Activated CD8-positive, alpha-beta memory T cell treated with anti-CD3 and anti-CD28 coated beads, Interleukin-2, amount 10 ng/mL, durations not matched to agents 7 days and 5 days (primary cell): ENCODE measurements at regions not wholly inside any gene's neighbourhood (a gene's known extent, or its start where the extent isn't known, plus 50 kb on each side); places are given as distances from the start of the nearest gene placed in this dataset.

Experiments used
- ATAC-seq: fragments of 150-1000 bp; cut with Tn5 transposase; one replicate; pipeline ENCODE4 v1.10.0; 2021; ENCODE audit warnings: moderate library complexity
- CTCF ChIA-PET: fragments of 350-600 bp; sonication (Branson Sonifier 250); formaldehyde crosslinking; loops from one replicate; lab custom pipeline; 2021; ENCODE audit warnings: antibody characterized with exemption; lab: Charles Lee
- DNase-seq: peaks from one replicate; pipeline ENCODE4 v3.0.0-alpha.2; 2020
- H3K27ac Mint-ChIP-seq: one replicate; pipeline ENCODE4 v1.8.0; 2021; ENCODE audit warnings: mild to moderate bottlenecking, mixed read lengths
- H3K27me3 Mint-ChIP-seq: one replicate; pipeline ENCODE4 v1.8.0; 2021; ENCODE audit warnings: mixed read lengths
- H3K36me3 Mint-ChIP-seq: one replicate; pipeline ENCODE4 v1.8.0; 2021; ENCODE audit warnings: mild to moderate bottlenecking, mixed read lengths
- H3K4me1 Mint-ChIP-seq: one replicate; pipeline ENCODE4 v1.8.0; 2021; ENCODE audit warnings: mixed read lengths
- H3K4me3 Mint-ChIP-seq: one replicate; pipeline ENCODE4 v1.8.0; 2021; ENCODE audit warnings: mild to moderate bottlenecking, moderate library complexity, mixed read lengths
- H3K9me3 Mint-ChIP-seq: one replicate; pipeline ENCODE4 v1.8.0; 2022; ENCODE audit warnings: low read depth, mixed read lengths

DNA sequence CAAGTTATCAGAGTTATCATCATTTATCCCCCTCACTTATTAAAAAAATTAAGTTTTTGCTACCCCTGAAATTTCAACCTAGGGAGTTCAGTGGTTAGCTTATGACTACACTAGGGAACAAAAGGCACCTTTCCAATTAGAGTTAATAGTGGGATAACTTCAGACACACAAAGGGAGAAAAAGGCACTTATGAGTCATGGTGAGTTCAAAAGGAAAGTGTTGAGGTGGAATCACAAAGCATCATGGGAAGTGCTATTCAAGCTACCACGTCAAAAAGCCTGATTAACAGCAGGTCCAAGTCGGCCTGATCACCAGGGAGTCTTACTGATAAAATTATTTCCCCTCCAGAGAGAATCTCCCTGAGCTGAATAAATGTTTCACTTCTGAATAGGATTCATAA is 165.7 kb downstream of the C7orf25 start:
- ATAC-seq (no peak), DNase-seq (no peak)
- H3K9me3 Mint-ChIP-seq, result peaks cover 2% of the 10 kb centered on the region
- H3K36me3 Mint-ChIP-seq, result no peaks in the 10 kb centered on the region
- CTCF ChIA-PET, result no interaction called here
- no peaks in the 10 kb centered on the region for H3K4me1 Mint-ChIP-seq
- H3K27me3 Mint-ChIP-seq, result no peaks in the 10 kb centered on the region
- H3K4me3 Mint-ChIP-seq, result no peak overlapping the region
- no peak overlapping the region for H3K27ac Mint-ChIP-seq

DNA sequence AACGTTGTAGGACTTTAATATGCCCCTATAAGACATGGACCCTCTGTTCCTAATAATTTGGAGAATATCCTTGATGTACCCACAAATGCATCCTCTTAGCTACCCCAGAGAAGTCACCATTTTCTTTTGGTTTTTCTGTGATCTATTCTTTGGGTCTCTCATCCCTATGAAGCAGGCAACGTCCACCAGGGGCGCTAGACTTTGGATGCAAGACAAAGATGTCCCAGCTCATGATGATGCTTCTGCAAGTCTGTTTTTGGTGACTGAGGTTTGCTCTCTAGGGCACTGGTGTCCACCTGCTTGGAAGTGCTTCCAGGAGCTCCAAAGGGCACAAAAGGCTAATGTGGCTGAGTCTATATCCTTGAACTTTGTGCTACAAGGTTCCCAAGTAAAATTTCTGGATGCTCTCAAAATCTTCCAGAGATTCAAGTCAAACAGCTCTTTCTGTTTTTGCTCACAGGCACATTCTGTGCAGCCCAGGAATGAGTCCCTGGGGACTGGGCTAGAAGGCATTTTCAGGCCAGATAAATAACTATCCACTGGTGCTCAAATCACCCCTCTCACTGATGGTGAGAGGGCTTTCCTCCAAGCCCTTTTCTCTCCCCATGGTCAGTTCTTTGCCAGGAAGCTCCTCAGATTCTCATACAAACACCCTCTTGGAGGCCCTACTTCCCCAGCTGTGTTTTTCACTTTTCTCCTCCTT is 166.4 kb downstream of the C7orf25 start:
- CTCF ChIA-PET, result no interaction called here
- no peak overlapping the region for H3K4me3 Mint-ChIP-seq
- H3K9me3 Mint-ChIP-seq, result peaks cover 2% of the 10 kb centered on the region
- H3K27me3 Mint-ChIP-seq, result no peaks in the 10 kb centered on the region
- ATAC-seq (no peak), DNase-seq (peak; percentile 49)
- H3K27ac Mint-ChIP-seq, result no peak overlapping the region
- H3K4me1 Mint-ChIP-seq, result no peaks in the 10 kb centered on the region
- H3K36me3 Mint-ChIP-seq, result no peaks in the 10 kb centered on the region

- Mint-ChIP-seq H3K4me1 (no peaks in the 10 kb centered on the region), H3K9me3 (no peaks in the 10 kb centered on the region), H3K27me3 (no peaks in the 10 kb centered on the region), H3K36me3 (no peaks in the 10 kb centered on the region), H3K4me3 (no peak overlapping the region), H3K27ac (no peak overlapping the region)
- DNase-seq, result no peak
- CTCF ChIA-PET, result no interaction called here
- no peak for ATAC-seq
These were observed 167.1 kb downstream of the C7orf25 start for GRCh38 chr7:42744746-42745145.

- Mint-ChIP-seq H3K9me3 (no peaks in the 10 kb centered on the region), H3K27me3 (no peaks in the 10 kb centered on the region), H3K4me1 (no peaks in the 10 kb centered on the region), H3K4me3 (no peak overlapping the region), H3K27ac (no peak overlapping the region), H3K36me3 (no peaks in the 10 kb centered on the region)
- DNase-seq (no peak), ATAC-seq (no peak)
- CTCF ChIA-PET, result no interaction called here
These were observed 168.6 kb downstream of the C7orf25 start for GRCh38 chr7:42743077-42743858.

- H3K27me3 Mint-ChIP-seq, result no peaks in the 10 kb centered on the region
- ATAC-seq, result no peak
- no peak overlapping the region for H3K27ac Mint-ChIP-seq
- H3K36me3 Mint-ChIP-seq, result no peaks in the 10 kb centered on the region
- no peak overlapping the region for H3K4me3 Mint-ChIP-seq
- CTCF ChIA-PET, result no interaction called here
- DNase-seq, result no peak
- H3K9me3 Mint-ChIP-seq, result no peaks in the 10 kb centered on the region
- no peaks in the 10 kb centered on the region for H3K4me1 Mint-ChIP-seq
These were observed 169.6 kb downstream of the C7orf25 start for GRCh38 chr7:42742318-42742717.

- Mint-ChIP-seq H3K4me3 (no peak overlapping the region), H3K36me3 (no peaks in the 10 kb centered on the region), H3K27ac (no peak overlapping the region), H3K9me3 (no peaks in the 10 kb centered on the region), H3K27me3 (no peaks in the 10 kb centered on the region), H3K4me1 (no peaks in the 10 kb centered on the region)
- no peak for ATAC-seq
- CTCF ChIA-PET, result no interaction called here
- no peak for DNase-seq
These were observed 171.5 kb downstream of the C7orf25 start for GRCh38 chr7:42740408-42740807.

GRCh38 chr7:42739638-42740037 is 172.2 kb downstream of the C7orf25 start:
- no peak for ATAC-seq

DNA sequence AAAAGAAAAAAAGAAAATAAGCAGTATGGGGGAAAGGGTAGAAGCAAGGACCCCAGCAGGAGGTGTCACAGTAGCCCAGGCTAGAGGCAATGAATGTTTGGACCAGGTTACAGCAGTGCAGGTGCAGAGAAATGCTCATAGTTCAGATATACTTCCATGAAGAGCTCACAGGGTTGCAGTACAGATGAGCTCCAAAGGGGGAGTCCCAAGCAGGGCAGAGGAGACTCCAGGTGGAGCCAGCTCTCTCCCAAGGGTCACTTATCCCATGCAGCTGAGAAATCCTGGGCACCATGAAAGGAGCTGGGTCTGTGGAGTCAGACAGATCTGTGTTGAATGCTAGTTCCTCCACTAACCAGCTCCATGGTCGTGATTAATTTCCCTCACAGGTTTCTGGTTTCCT is 174.9 kb downstream of the C7orf25 start:
- ATAC-seq, result no peak
- Mint-ChIP-seq H3K4me1 (no peaks in the 10 kb centered on the region), H3K27ac (no peak overlapping the region), H3K27me3 (peaks cover 2% of the 10 kb centered on the region), H3K9me3 (no peaks in the 10 kb centered on the region), H3K36me3 (no peaks in the 10 kb centered on the region), H3K4me3 (no peak overlapping the region)
- CTCF ChIA-PET, result interaction anchor here (0.7 kb wide), 1 partner anchor 257 kb away, joined by 3 read pairs; no protein-coding TSS in a partner anchor
- DNase-seq, result no peak

More at GRCh38 chr7:42739638-42740037, 172.2 kb downstream of the C7orf25 start:
- no peaks in the 10 kb centered on the region for H3K36me3 Mint-ChIP-seq
- H3K4me3 Mint-ChIP-seq, result no peak overlapping the region
- H3K27ac Mint-ChIP-seq, result no peak overlapping the region
- no peaks in the 10 kb centered on the region for H3K4me1 Mint-ChIP-seq
- H3K27me3 Mint-ChIP-seq, result no peaks in the 10 kb centered on the region
- CTCF ChIA-PET, result no interaction called here
- no peak for DNase-seq
- H3K9me3 Mint-ChIP-seq, result no peaks in the 10 kb centered on the region

DNA sequence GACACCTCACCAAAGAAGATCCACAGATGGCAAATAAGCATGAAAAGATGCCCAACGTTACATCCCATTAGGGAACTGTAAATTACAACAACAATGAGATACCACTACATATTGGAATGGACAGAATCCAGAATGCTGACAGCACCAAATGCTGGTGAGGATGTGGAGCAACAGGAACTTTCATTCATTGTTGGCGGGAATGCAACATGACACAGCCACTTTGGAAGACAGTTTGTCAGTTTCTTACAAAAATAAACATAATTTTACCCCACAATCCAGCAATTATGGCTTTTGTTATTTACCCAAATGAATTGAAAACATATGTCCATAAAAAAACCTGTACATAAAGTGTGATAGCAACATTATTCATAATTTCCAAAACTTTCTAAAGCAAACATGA is 176.8 kb downstream of the C7orf25 start:
- no peaks in the 10 kb centered on the region for H3K9me3 Mint-ChIP-seq
- H3K36me3 Mint-ChIP-seq, result no peaks in the 10 kb centered on the region
- ATAC-seq, result no peak
- H3K27ac Mint-ChIP-seq, result no peak overlapping the region
- H3K4me3 Mint-ChIP-seq, result no peak overlapping the region
- CTCF ChIA-PET, result no interaction called here
- H3K27me3 Mint-ChIP-seq, result peaks cover 2% of the 10 kb centered on the region
- no peaks in the 10 kb centered on the region for H3K4me1 Mint-ChIP-seq
- no peak for DNase-seq

GRCh38 chr7:42734568-42734967 is 177.3 kb downstream of the C7orf25 start:
- H3K36me3 Mint-ChIP-seq, result no peaks in the 10 kb centered on the region
- no peaks in the 10 kb centered on the region for H3K4me1 Mint-ChIP-seq
- no peaks in the 10 kb centered on the region for H3K9me3 Mint-ChIP-seq
- no peak for DNase-seq
- H3K27ac Mint-ChIP-seq, result no peak overlapping the region
- no peak for ATAC-seq
- no peak overlapping the region for H3K4me3 Mint-ChIP-seq
- CTCF ChIA-PET, result no interaction called here
- peaks cover 2% of the 10 kb centered on the region for H3K27me3 Mint-ChIP-seq

DNA sequence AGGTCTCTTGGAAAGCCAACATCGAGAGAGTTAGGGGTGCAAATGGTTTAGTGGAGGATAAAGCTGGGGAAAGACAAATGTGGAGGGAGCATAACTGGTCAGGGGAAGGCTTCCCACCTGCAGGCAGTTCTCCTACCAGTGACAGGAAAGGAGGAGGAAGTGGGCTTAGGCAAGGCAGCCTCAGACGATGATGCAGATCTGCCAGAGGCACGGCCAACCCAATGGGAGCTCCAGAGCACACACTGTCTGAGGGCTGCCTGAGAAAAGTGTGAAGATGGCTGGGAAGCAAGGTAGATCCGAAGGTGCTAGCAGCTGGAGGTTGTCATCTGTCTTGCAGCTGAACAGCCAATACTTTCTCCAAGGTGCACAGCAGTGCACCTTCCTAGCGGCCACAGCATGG is 178.8 kb downstream of the C7orf25 start:
- H3K27me3 Mint-ChIP-seq, result peaks cover 2% of the 10 kb centered on the region
- no peak overlapping the region for H3K27ac Mint-ChIP-seq
- no peaks in the 10 kb centered on the region for H3K36me3 Mint-ChIP-seq
- no peak for DNase-seq
- H3K4me3 Mint-ChIP-seq, result no peak overlapping the region
- CTCF ChIA-PET, result no interaction called here
- H3K4me1 Mint-ChIP-seq, result no peaks in the 10 kb centered on the region
- no peaks in the 10 kb centered on the region for H3K9me3 Mint-ChIP-seq
- no peak for ATAC-seq

- Mint-ChIP-seq H3K4me1 (no peaks in the 10 kb centered on the region), H3K9me3 (no peaks in the 10 kb centered on the region), H3K4me3 (no peak overlapping the region), H3K27ac (no peak overlapping the region), H3K27me3 (peaks cover 2% of the 10 kb centered on the region), H3K36me3 (no peaks in the 10 kb centered on the region)
- CTCF ChIA-PET, result no interaction called here
- DNase-seq (no peak), ATAC-seq (no peak)
These were observed 181.3 kb downstream of the C7orf25 start for GRCh38 chr7:42730586-42730985.

DNA sequence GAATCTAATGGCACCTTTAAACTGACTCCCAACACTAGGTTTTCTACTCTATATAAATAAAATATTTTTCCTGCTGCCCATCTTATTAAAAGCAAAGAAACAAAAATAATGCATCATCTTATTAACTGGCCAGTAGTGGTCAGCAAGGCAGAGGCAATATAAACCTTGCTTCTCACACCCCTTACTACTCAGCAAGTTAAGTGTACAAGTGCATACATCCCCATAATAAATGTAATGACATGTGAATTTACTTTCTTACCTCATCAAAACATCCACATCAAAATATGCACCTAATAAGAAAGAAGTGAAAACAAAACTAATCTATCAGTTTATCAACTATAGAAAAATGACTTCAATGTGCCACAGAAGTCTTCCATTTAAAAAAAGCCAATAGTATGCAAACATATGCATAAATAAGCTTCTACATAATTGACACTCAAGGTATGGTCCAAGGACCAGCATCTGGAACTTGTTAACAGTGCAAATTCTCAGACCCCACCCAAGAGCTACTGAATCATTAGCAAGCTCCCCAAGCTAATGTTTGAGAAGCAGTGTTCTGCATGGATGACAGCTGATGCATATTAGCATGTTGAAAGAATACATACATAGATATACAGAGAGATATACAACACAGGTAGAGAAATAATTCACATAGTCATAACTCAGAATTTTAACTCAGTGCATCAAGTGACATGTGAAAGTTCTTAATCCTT is 182.7 kb downstream of the C7orf25 start:
- no peak overlapping the region for H3K27ac Mint-ChIP-seq
- ATAC-seq (no peak), DNase-seq (no peak)
- no peaks in the 10 kb centered on the region for H3K27me3 Mint-ChIP-seq
- no peaks in the 10 kb centered on the region for H3K36me3 Mint-ChIP-seq
- H3K4me3 Mint-ChIP-seq, result no peak overlapping the region
- H3K4me1 Mint-ChIP-seq, result no peaks in the 10 kb centered on the region
- H3K9me3 Mint-ChIP-seq, result no peaks in the 10 kb centered on the region
- CTCF ChIA-PET, result no interaction called here
